Gastroesophageal sphincter (tissue), 3 donors: ENCODE measurements at regions not wholly inside any gene's neighbourhood (a gene's known extent, or its start where the extent isn't known, plus 50 kb on each side); places are given as distances from the start of the nearest gene placed in this dataset.

Source experiments
- CTCF ChIP-seq, 4 experiments: fragments of 200-600 bp in 2 of 4; fragments of 450-650 bp in 2 of 4; sonication (generic) in 1 of 4; IDR thresholded peaks; one replicate each; pipeline ENCODE4 v1.5.1; 2017 to 2019; ENCODE audit warnings: antibody characterized with exemption in 4 of 4, mild to moderate bottlenecking in 2 of 4, moderate library complexity in 2 of 4
- EP300 ChIP-seq: sonication (generic); formaldehyde crosslinking; IDR thresholded peaks from one replicate; pipeline ENCODE4 v1.6.1; 2017; ENCODE audit warnings: antibody characterized with exemption, mild to moderate bottlenecking
- POLR2A ChIP-seq, 2 donors: fragments of 450-650 bp; IDR thresholded peaks; one replicate each; pipeline ENCODE4 v1.6.1; 2017; ENCODE audit warnings: antibody characterized with exemption in 2 of 2, mild to moderate bottlenecking in 2 of 2, moderate library complexity in 1 of 2

- no peak for TF ChIP-seq CTCF (IDR thresholded peaks at IDR 0.05)
- TF ChIP-seq EP300 = no peak
- TF ChIP-seq POLR2A (IDR thresholded peaks at IDR 0.05) = no peak
These were observed 461.8 kb downstream of the KIF4B start for GRCh38 chr5:155475318-155475717.
